ENCODE measurements at regions not wholly inside any gene's neighbourhood (a gene's known extent, or its start where the extent isn't known, plus 50 kb on each side); places are given as distances from the start of the nearest gene placed in this dataset.

DNA sequence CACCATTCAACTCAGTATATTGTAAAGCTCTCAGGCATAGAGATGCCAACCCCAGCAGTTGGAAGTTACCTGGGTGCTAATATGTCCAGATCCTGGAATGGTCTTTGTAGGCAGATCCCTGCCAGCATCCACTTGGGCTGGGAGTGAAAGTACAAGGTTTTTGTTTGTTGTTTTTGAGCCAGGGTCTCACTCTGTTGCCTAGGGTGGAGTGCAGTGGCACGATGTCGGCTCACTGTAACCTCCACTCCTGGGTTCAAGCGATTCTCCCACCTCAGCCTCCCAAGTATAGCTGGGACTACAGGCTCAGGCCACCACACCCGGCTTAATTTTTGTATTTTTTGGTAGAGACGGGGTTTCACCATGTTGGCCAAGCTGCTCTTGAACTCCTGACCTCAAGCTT is 177.6 kb downstream of the IRF8 start:
- TF ChIP-seq, protein P1, sequence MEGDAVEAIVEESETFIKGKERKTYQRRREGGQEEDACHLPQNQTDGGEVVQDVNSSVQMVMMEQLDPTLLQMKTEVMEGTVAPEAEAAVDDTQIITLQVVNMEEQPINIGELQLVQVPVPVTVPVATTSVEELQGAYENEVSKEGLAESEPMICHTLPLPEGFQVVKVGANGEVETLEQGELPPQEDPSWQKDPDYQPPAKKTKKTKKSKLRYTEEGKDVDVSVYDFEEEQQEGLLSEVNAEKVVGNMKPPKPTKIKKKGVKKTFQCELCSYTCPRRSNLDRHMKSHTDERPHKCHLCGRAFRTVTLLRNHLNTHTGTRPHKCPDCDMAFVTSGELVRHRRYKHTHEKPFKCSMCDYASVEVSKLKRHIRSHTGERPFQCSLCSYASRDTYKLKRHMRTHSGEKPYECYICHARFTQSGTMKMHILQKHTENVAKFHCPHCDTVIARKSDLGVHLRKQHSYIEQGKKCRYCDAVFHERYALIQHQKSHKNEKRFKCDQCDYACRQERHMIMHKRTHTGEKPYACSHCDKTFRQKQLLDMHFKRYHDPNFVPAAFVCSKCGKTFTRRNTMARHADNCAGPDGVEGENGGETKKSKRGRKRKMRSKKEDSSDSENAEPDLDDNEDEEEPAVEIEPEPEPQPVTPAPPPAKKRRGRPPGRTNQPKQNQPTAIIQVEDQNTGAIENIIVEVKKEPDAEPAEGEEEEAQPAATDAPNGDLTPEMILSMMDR (IDR thresholded peaks at IDR 0.05; ENCODE audit: low read depth, low read length), result no peak
- TF ChIP-seq, protein P2, sequence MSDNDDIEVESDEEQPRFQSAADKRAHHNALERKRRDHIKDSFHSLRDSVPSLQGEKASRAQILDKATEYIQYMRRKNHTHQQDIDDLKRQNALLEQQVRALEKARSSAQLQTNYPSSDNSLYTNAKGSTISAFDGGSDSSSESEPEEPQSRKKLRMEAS (IDR thresholded peaks at IDR 0.05; ENCODE audit: low read depth, low read length), result no peak
